ENCODE measurements at regions not wholly inside any gene's neighbourhood (a gene's known extent, or its start where the extent isn't known, plus 50 kb on each side); places are given as distances from the start of the nearest gene placed in this dataset.

- Histone ChIP-seq H3K36me3 (replicated peaks in 1 of 2; ENCODE audit: control insufficient read depth in 2 of 2, insufficient read depth in 2 of 2, low read length in 2 of 2) (no peaks in the 10 kb centered on the region), H2AFZ (ENCODE audit: low read length) (no peak overlapping the region), H3K9ac (ENCODE audit: low read depth, low read length, poor library complexity) (no peak overlapping the region), H3K4me2 (ENCODE audit: insufficient read depth, low read length, poor library complexity, severe bottlenecking) (no peak overlapping the region), H2BK12ac (ENCODE audit: low read length) (no peak overlapping the region), H3K27me3 (ENCODE audit: control insufficient read depth in 3 of 3, insufficient read depth in 3 of 3, low read depth in 1 of 3, low read length in 3 of 3) (no peaks in the 10 kb centered on the region), H2BK15ac (ENCODE audit: low read length) (no peak overlapping the region), H3K18ac (ENCODE audit: low read length) (no peak overlapping the region), H3K9me3 (replicated peaks in 1 of 2; ENCODE audit: control insufficient read depth in 2 of 2, insufficient read depth in 1 of 2, low read depth in 1 of 2, low read length in 2 of 2) (no peaks in the 10 kb centered on the region), H4K8ac (ENCODE audit: low read depth, low read length) (no peak overlapping the region), H3K14ac (ENCODE audit: low read length) (no peak overlapping the region), H2BK5ac (ENCODE audit: low read length) (no peak overlapping the region), H2AK5ac (ENCODE audit: low read depth, low read length) (no peak overlapping the region), H3K27ac (replicated peaks; ENCODE audit: low read length) (no peak overlapping the region), H3K79me1 (ENCODE audit: low read depth, low read length) (no peaks in the 10 kb centered on the region), H2BK120ac (ENCODE audit: low read depth, low read length) (no peak overlapping the region), H3K23ac (ENCODE audit: low read depth, low read length, poor library complexity) (no peak overlapping the region), H3K4ac (ENCODE audit: low read length) (no peak overlapping the region), H3K4me1 (ENCODE audit: control insufficient read depth in 2 of 2, insufficient read depth in 1 of 2, low read depth in 1 of 2, low read length in 2 of 2) (no peaks in the 10 kb centered on the region), H3K4me3 (ENCODE audit: low read length in 2 of 2) (no peak overlapping the region), H4K91ac (ENCODE audit: low read depth, low read length, poor library complexity) (no peak overlapping the region)
- no peak for DNase-seq (ENCODE audit: low spot score)
- no CpG with 5 or more reads among the region's 4 CpGs for WGBS, 2 donors (ENCODE audit: extremely low coverage in 2 of 2, insufficient read length in 2 of 2, insufficient replicate concordance in 1 of 2)
These were observed 87.2 kb upstream of the PDE5A start for GRCh38 chr4:119715490-119716445.

- H4K8ac ChIP-seq (ENCODE audit: low read depth, low read length), result no peak overlapping the region
- H2BK12ac ChIP-seq (ENCODE audit: low read length), result no peak overlapping the region
- H3K36me3 ChIP-seq (replicated peaks in 1 of 2; ENCODE audit: control insufficient read depth in 2 of 2, insufficient read depth in 2 of 2, low read length in 2 of 2), result no peaks in the 10 kb centered on the region
- H3K4me3 ChIP-seq (ENCODE audit: low read length in 2 of 2), result no peak overlapping the region
- WGBS, 2 donors (ENCODE audit: extremely low coverage in 2 of 2, insufficient read length in 2 of 2, insufficient replicate concordance in 1 of 2), result no CpG with 5 or more reads among the region's 2 CpGs
- no peak overlapping the region for H3K4me2 ChIP-seq (ENCODE audit: insufficient read depth, low read length, poor library complexity, severe bottlenecking)
- no peak overlapping the region for H3K9ac ChIP-seq (ENCODE audit: low read depth, low read length, poor library complexity)
- H2BK120ac ChIP-seq (ENCODE audit: low read depth, low read length), result no peak overlapping the region
- no peak overlapping the region for H2BK5ac ChIP-seq (ENCODE audit: low read length)
- no peak overlapping the region for H3K14ac ChIP-seq (ENCODE audit: low read length)
- H3K4ac ChIP-seq (ENCODE audit: low read length), result no peak overlapping the region
- DNase-seq (ENCODE audit: low spot score), result no peak
- H3K4me1 ChIP-seq (ENCODE audit: control insufficient read depth in 2 of 2, insufficient read depth in 1 of 2, low read depth in 1 of 2, low read length in 2 of 2), result no peaks in the 10 kb centered on the region
- H2AFZ ChIP-seq (ENCODE audit: low read length), result no peak overlapping the region
- H3K18ac ChIP-seq (ENCODE audit: low read length), result no peak overlapping the region
- no peak overlapping the region for H2BK15ac ChIP-seq (ENCODE audit: low read length)
- no peak overlapping the region for H2AK5ac ChIP-seq (ENCODE audit: low read depth, low read length)
- H4K91ac ChIP-seq (ENCODE audit: low read depth, low read length, poor library complexity), result no peak overlapping the region
- H3K79me1 ChIP-seq (ENCODE audit: low read depth, low read length), result no peaks in the 10 kb centered on the region
- H3K9me3 ChIP-seq (replicated peaks in 1 of 2; ENCODE audit: control insufficient read depth in 2 of 2, insufficient read depth in 1 of 2, low read depth in 1 of 2, low read length in 2 of 2), result no peaks in the 10 kb centered on the region
- H3K27me3 ChIP-seq (ENCODE audit: control insufficient read depth in 3 of 3, insufficient read depth in 3 of 3, low read depth in 1 of 3, low read length in 3 of 3), result no peaks in the 10 kb centered on the region
- no peak overlapping the region for H3K23ac ChIP-seq (ENCODE audit: low read depth, low read length, poor library complexity)
- no peak overlapping the region for H3K27ac ChIP-seq (replicated peaks; ENCODE audit: low read length)
These were observed 80.8 kb upstream of the PDE5A start for GRCh38 chr4:119709418-119709817.

GRCh38 chr4:119707336-119707735 lies 78.7 kb upstream of the PDE5A start:
- H3K27ac ChIP-seq (replicated peaks; ENCODE audit: low read length), result no peak overlapping the region
- no peak for DNase-seq (ENCODE audit: low spot score)
- H2BK120ac ChIP-seq (ENCODE audit: low read depth, low read length), result no peak overlapping the region
- H2AFZ ChIP-seq (ENCODE audit: low read length), result no peak overlapping the region
- no peak overlapping the region for H2AK5ac ChIP-seq (ENCODE audit: low read depth, low read length)
- no peaks in the 10 kb centered on the region for H3K9me3 ChIP-seq (replicated peaks in 1 of 2; ENCODE audit: control insufficient read depth in 2 of 2, insufficient read depth in 1 of 2, low read depth in 1 of 2, low read length in 2 of 2)
- no peak overlapping the region for H3K4me3 ChIP-seq (ENCODE audit: low read length in 2 of 2)
- H3K9ac ChIP-seq (ENCODE audit: low read depth, low read length, poor library complexity), result no peak overlapping the region
- H3K4me2 ChIP-seq (ENCODE audit: insufficient read depth, low read length, poor library complexity, severe bottlenecking), result no peak overlapping the region
- no peak overlapping the region for H3K18ac ChIP-seq (ENCODE audit: low read length)
- no peaks in the 10 kb centered on the region for H3K36me3 ChIP-seq (replicated peaks in 1 of 2; ENCODE audit: control insufficient read depth in 2 of 2, insufficient read depth in 2 of 2, low read length in 2 of 2)
- H3K23ac ChIP-seq (ENCODE audit: low read depth, low read length, poor library complexity), result no peak overlapping the region
- H4K8ac ChIP-seq (ENCODE audit: low read depth, low read length), result no peak overlapping the region
- no peak overlapping the region for H2BK5ac ChIP-seq (ENCODE audit: low read length)
- H3K79me1 ChIP-seq (ENCODE audit: low read depth, low read length), result no peaks in the 10 kb centered on the region
- H4K91ac ChIP-seq (ENCODE audit: low read depth, low read length, poor library complexity), result no peak overlapping the region
- H3K4ac ChIP-seq (ENCODE audit: low read length), result no peak overlapping the region
- H3K14ac ChIP-seq (ENCODE audit: low read length), result no peak overlapping the region
- no peaks in the 10 kb centered on the region for H3K4me1 ChIP-seq (ENCODE audit: control insufficient read depth in 2 of 2, insufficient read depth in 1 of 2, low read depth in 1 of 2, low read length in 2 of 2)
- no peak overlapping the region for H2BK15ac ChIP-seq (ENCODE audit: low read length)
- no peaks in the 10 kb centered on the region for H3K27me3 ChIP-seq (ENCODE audit: control insufficient read depth in 3 of 3, insufficient read depth in 3 of 3, low read depth in 1 of 3, low read length in 3 of 3)
- no peak overlapping the region for H2BK12ac ChIP-seq (ENCODE audit: low read length)
- no CpG with 5 or more reads among the region's 3 CpGs for WGBS, 2 donors (ENCODE audit: extremely low coverage in 2 of 2, insufficient read length in 2 of 2, insufficient replicate concordance in 1 of 2)

GRCh38 chr4:119706804-119707203 lies 78.2 kb upstream of the PDE5A start:
- Histone ChIP-seq H4K91ac (ENCODE audit: low read depth, low read length, poor library complexity) (no peak overlapping the region), H3K4ac (ENCODE audit: low read length) (no peak overlapping the region), H3K79me1 (ENCODE audit: low read depth, low read length) (no peaks in the 10 kb centered on the region), H4K8ac (ENCODE audit: low read depth, low read length) (no peak overlapping the region), H2AK5ac (ENCODE audit: low read depth, low read length) (no peak overlapping the region), H3K23ac (ENCODE audit: low read depth, low read length, poor library complexity) (no peak overlapping the region), H2BK12ac (ENCODE audit: low read length) (no peak overlapping the region), H3K4me3 (ENCODE audit: low read length in 2 of 2) (no peak overlapping the region), H2BK120ac (ENCODE audit: low read depth, low read length) (no peak overlapping the region), H3K9me3 (replicated peaks in 1 of 2; ENCODE audit: control insufficient read depth in 2 of 2, insufficient read depth in 1 of 2, low read depth in 1 of 2, low read length in 2 of 2) (no peaks in the 10 kb centered on the region), H3K36me3 (replicated peaks in 1 of 2; ENCODE audit: control insufficient read depth in 2 of 2, insufficient read depth in 2 of 2, low read length in 2 of 2) (no peaks in the 10 kb centered on the region), H2BK15ac (ENCODE audit: low read length) (no peak overlapping the region), H3K4me1 (ENCODE audit: control insufficient read depth in 2 of 2, insufficient read depth in 1 of 2, low read depth in 1 of 2, low read length in 2 of 2) (no peaks in the 10 kb centered on the region), H3K18ac (ENCODE audit: low read length) (no peak overlapping the region), H3K27ac (replicated peaks; ENCODE audit: low read length) (no peak overlapping the region), H3K4me2 (ENCODE audit: insufficient read depth, low read length, poor library complexity, severe bottlenecking) (no peak overlapping the region), H2BK5ac (ENCODE audit: low read length) (no peak overlapping the region), H2AFZ (ENCODE audit: low read length) (no peak overlapping the region), H3K9ac (ENCODE audit: low read depth, low read length, poor library complexity) (no peak overlapping the region), H3K14ac (ENCODE audit: low read length) (no peak overlapping the region), H3K27me3 (ENCODE audit: control insufficient read depth in 3 of 3, insufficient read depth in 3 of 3, low read depth in 1 of 3, low read length in 3 of 3) (no peaks in the 10 kb centered on the region)
- no peak for DNase-seq (ENCODE audit: low spot score)
